HepG2 (cell line): ENCODE measurements at regions not wholly inside any gene's neighbourhood (a gene's known extent, or its start where the extent isn't known, plus 50 kb on each side); places are given as distances from the start of the nearest gene placed in this dataset.
A peak's percentile ranks its signal among the peaks of the same experiment; 100 is the strongest.

ENCODE experiments used
- ATAC-seq: fragments of 200-7000 bp; cut with Tn5 transposase; 3 replicates; pipeline ENCODE4 v1.9.1; 2020; ENCODE audit warnings: mild to moderate bottlenecking, moderate library complexity
- BruUV-seq: library from RNA; stranded (reverse); fragments of 400-500 nt; replicated peaks from 2 replicates; lab custom pipeline; 2021; lab: Mats Ljungman, UMichigan
- CTCF ChIA-PET: fragments of 300-600 bp; formaldehyde crosslinking; extraction: SDS; loops from one replicate; lab custom pipeline; 2021; ENCODE audit warnings: low total read pairs, inconsistent platforms, low intra/inter-chr PET ratio; lab: Yijun Ruan, JAX
- POLR2A ChIA-PET: fragments of 350-600 bp; sonication (Branson Sonifier 250); formaldehyde crosslinking; loops from one replicate; lab custom pipeline; 2020; ENCODE audit warnings: antibody characterized with exemption, inconsistent platforms; lab: Yijun Ruan, JAX
- DNase-seq: peaks from one replicate; pipeline ENCODE4 v3.0.0-alpha.2; 2015; ENCODE audit warnings: low spot score
- FAIRE-seq: peaks from 3 replicates; lab custom pipeline; 2011; peaks lifted over from hg19 to GRCh38; lab: Jason Lieb, UNC
- H2AFZ ChIP-seq: one replicate; pipeline ENCODE4 v1.6.1; 2011; ENCODE audit warnings: low read length, inconsistent platforms
- H3K27ac ChIP-seq: fragments of 300-600 bp; 3 replicates; pipeline ENCODE4 v1.8.0; 2011; ENCODE audit warnings: mixed run types, mild to moderate bottlenecking, mixed read lengths, low read length, inconsistent platforms; ENCODE audit not compliant: insufficient read depth; ENCODE audit errors: extremely low read length
- H3K27me3 ChIP-seq, 2 experiments: fragments of 200-600 bp in 1 of 2; 2 replicates in 1 of 2; 3 replicates in 1 of 2; pipeline versions ENCODE4 v1.6.0 to v1.8.0; 2011; ENCODE audit warnings: low read length in 2 of 2, mild to moderate bottlenecking in 2 of 2, moderate library complexity in 2 of 2, inconsistent platforms in 1 of 2; ENCODE audit not compliant: insufficient read depth in 2 of 2, control insufficient read depth in 1 of 2
- H3K36me3 ChIP-seq, 2 experiments: fragments of 200-600 bp in 1 of 2; replicated peaks in 1 of 2; 2 replicates in 1 of 2; 3 replicates in 1 of 2; pipeline versions ENCODE4 v1.5.1 to v1.8.0; 2011; ENCODE audit warnings: low read length in 2 of 2, inconsistent platforms in 1 of 2; ENCODE audit not compliant: insufficient read depth in 2 of 2, control insufficient read depth in 1 of 2
- H3K4me1 ChIP-seq: 2 replicates; pipeline ENCODE4 v1.5.1; 2012; ENCODE audit warnings: low read length, inconsistent platforms; ENCODE audit not compliant: insufficient read depth
- H3K4me2 ChIP-seq: 2 replicates; pipeline ENCODE4 v1.6.0; 2011; ENCODE audit warnings: low read depth, low read length, inconsistent platforms
- H3K4me3 ChIP-seq, 3 experiments: fragments of 200-600 bp in 1 of 3; sonication (generic), shearing (Covaris generic) in 1 of 3; replicated peaks in 1 of 3; 2 replicates each; pipeline ENCODE4 v1.5.1; 2011 to 2016; ENCODE audit warnings: low read length in 3 of 3, inconsistent platforms in 2 of 3, low read depth in 2 of 3, mild to moderate bottlenecking in 2 of 3, control low read depth in 1 of 3, mixed read lengths in 1 of 3; ENCODE audit not compliant: insufficient read depth in 1 of 3
- H3K79me2 ChIP-seq: one replicate; pipeline ENCODE4 v1.6.1; 2011; ENCODE audit warnings: low read length, inconsistent platforms; ENCODE audit not compliant: insufficient read depth
- H3K9ac ChIP-seq: 2 replicates; pipeline ENCODE4 v1.6.0; 2011; ENCODE audit warnings: mild to moderate bottlenecking, low read depth, low read length, inconsistent platforms; ENCODE audit not compliant: insufficient read depth
- H3K9me3 ChIP-seq: 2 replicates; pipeline ENCODE4 v1.5.1; 2012; ENCODE audit warnings: mild to moderate bottlenecking, low read length
- H4K20me1 ChIP-seq: 2 replicates; pipeline ENCODE4 v1.6.0; 2011; ENCODE audit warnings: inconsistent platforms, mild to moderate bottlenecking, low read length, moderate library complexity; ENCODE audit not compliant: insufficient read depth
- DPF2 ChIP-seq: sonication (generic); formaldehyde crosslinking; IDR thresholded peaks from 2 replicates; pipeline ENCODE4 v1.4.0; 2020; ENCODE audit warnings: mild to moderate bottlenecking, low read depth, missing genetic modification reagents, borderline replicate concordance
- GLI4 ChIP-seq: sonication (generic); formaldehyde crosslinking; IDR thresholded peaks from 2 replicates; pipeline ENCODE4 v1.5.1; 2020; ENCODE audit warnings: missing genetic modification reagents, mild to moderate bottlenecking, moderate library complexity, borderline replicate concordance
- KAT8 ChIP-seq: IDR thresholded peaks from 2 replicates; pipeline ENCODE4 v1.6.1; 2016; ENCODE audit warnings: missing genetic modification reagents, missing compliant biosample characterization
- PBX2 ChIP-seq: IDR thresholded peaks from 2 replicates; pipeline ENCODE4 v1.6.1; 2016; ENCODE audit warnings: control low read depth
- RAD21 ChIP-seq: fragments of 450-650 bp; formaldehyde crosslinking; IDR thresholded peaks from 2 replicates; pipeline ENCODE4 v1.5.0; 2020; ENCODE audit warnings: mild to moderate bottlenecking
- REXO4 ChIP-seq: sonication (generic); formaldehyde crosslinking; IDR thresholded peaks from 2 replicates; pipeline ENCODE4 v1.8.0; 2022; ENCODE audit warnings: missing genetic modification reagents, mild to moderate bottlenecking, borderline replicate concordance
- SP1 ChIP-seq, 2 experiments: fragments of 450-650 bp in 1 of 2; sonication (generic) in 1 of 2; formaldehyde crosslinking in 1 of 2; IDR thresholded peaks; 2 replicates each; pipeline versions ENCODE4 v1.4.0 to v1.6.1; 2016 to 2020; ENCODE audit warnings: missing genetic modification reagents in 1 of 2
- ZNF383 ChIP-seq: sonication (generic); formaldehyde crosslinking; IDR thresholded peaks from 2 replicates; pipeline ENCODE4 v1.4.0; 2020; ENCODE audit warnings: missing genetic modification reagents, mild to moderate bottlenecking, borderline replicate concordance
- ZNF547 ChIP-seq: sonication (generic); formaldehyde crosslinking; IDR thresholded peaks from 2 replicates; pipeline ENCODE4 v1.5.1; 2020; ENCODE audit warnings: mild to moderate bottlenecking, missing genetic modification reagents
- ZNF549 ChIP-seq: sonication (generic); formaldehyde crosslinking; IDR thresholded peaks from 2 replicates; pipeline ENCODE4 v1.5.0; 2020; ENCODE audit warnings: missing genetic modification reagents
- ZNF773 ChIP-seq: sonication (generic); formaldehyde crosslinking; IDR thresholded peaks from 2 replicates; pipeline ENCODE4 v1.4.0; 2020; ENCODE audit warnings: missing genetic modification reagents, borderline replicate concordance
- WGBS: methylation state at CpG from one replicate; pipeline ENCODE4 v1.1.6; 2017; ENCODE audit warnings: low lambda C conversion rate; 5-methylcytosine and 5-hydroxymethylcytosine counted together
- in situ Hi-C: cut with HindIII; loops from 2 replicates; pipeline ENCODE4 v1.10.0; 2017; ENCODE audit warnings: low pct_unique_long_range_greater_than_20kb; ENCODE audit not compliant: extremely low pct_ligation_motif_present
- intact Hi-C: fragments of 100-400 bp; cut with micrococcal nuclease; formaldehyde crosslinking; loops from one replicate; pipeline ENCODE4 v1.10.0; 2022; ENCODE audit not compliant: unreplicated experiment

DNA sequence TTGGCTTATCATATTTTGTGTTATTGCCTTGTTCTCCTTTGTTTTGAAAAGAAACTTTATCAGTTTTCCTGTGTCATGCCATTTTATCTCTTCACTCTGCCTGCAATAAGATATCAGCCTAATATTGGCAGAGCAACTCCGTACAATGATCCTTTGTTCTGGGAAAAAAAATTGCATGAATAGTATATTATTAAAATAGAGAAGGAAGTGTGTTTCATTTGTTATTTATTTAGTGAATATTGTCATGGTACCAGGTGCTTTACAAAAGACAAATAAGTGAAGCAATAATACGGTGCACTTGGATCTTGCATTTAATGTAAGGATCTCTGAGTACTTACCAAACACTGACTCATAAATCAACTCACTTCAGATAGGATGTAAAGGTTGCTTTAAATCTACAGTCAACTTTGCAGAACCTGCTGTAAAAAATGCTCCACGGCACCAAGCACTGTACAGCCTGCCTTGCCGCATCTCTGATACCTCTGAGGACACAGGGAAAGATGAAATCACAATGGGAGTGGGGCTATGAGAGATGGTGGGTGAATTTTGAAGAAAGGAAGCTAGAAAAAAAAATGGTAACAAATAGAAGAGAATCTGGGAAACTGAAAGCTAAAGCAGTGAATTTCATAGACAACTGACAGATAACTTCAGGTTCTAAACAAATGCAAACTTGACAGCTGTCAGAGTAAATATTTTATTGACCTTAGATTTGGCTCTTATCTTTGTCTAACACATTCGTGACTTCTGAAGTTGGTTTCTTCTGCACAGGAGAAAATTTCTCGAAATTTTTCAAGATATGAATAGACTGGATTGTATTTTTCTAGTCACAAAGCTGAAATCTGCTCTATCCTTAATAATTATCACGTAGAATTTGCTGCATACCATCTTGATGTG, 232.1 kb downstream of the ENC1 start (continued):
- no peak for TF ChIP-seq REXO4 (CRISPR knock-in tag)
- 0 out of 2 replicates have a peak, but pooled peaks have one; percentile 29 for TF ChIP-seq DPF2 (CRISPR knock-in tag)
- peak; percentile 45 for TF ChIP-seq KAT8
- TF ChIP-seq RAD21 (CRISPR knock-in tag): 0 out of 2 replicates have a peak, but pooled peaks have one; percentile 17
- TF ChIP-seq ZNF547 (CRISPR knock-in tag): no peak

GRCh38 chr5:74407701-74408100, 232.8 kb downstream of the ENC1 start:
- Histone ChIP-seq H2AFZ (no peak overlapping the region), H3K9me3 (no peaks in the 10 kb centered on the region), H3K36me3 (no peaks in the 10 kb centered on the region), H3K79me2 (no peaks in the 10 kb centered on the region), H3K27me3 (no peaks in the 10 kb centered on the region), H3K27ac (peak overlapping the region; percentile 66), H3K4me2 (no peak overlapping the region), H4K20me1 (no peaks in the 10 kb centered on the region), H3K4me1 (peaks cover 61% of the 10 kb centered on the region), H3K9ac (peak overlapping the region; percentile 25; the same call in 1 of the 2 replicates), H3K4me3 (no peak overlapping the region)
- TF ChIP-seq ZNF549 (no peak), GLI4 (CRISPR knock-in tag) (no peak), SP1 (IDR thresholded peaks at IDR 0.05) (no peak), SP1 (CRISPR knock-in tag; IDR thresholded peaks at IDR 0.05) (no peak), ZNF383 (no peak), PBX2 (no peak), ZNF773 (CRISPR knock-in tag) (no peak)
- ChIA-PET POLR2A (interaction anchor here (1.5 to 1.8 kb wide), 2 partner anchors 227 to 233 kb away, joined by 3 to 12 read pairs; partner anchors contain the start of gene ENC1), CTCF (no interaction called here)
- WGBS: 81% methylated on average over 1 of the region's 1 CpG
- intact Hi-C loops: loop anchor here (1.0 to 5.0 kb wide), 3 partner anchors 93 to 231 kb away; no protein-coding TSS in a partner anchor
- in situ Hi-C loops: no loop called here
- no peak for DNase-seq
- FAIRE-seq: no peak
- no peak for ATAC-seq
- no TSS peak for BruUV-seq
